NCI-H748 treated with DMSO at 0.1 percent for 48 hours (cell line): ENCODE measurements at regions not wholly inside any gene's neighbourhood (a gene's known extent, or its start where the extent isn't known, plus 50 kb on each side); places are given as distances from the start of the nearest gene placed in this dataset.
"Not testable (repeated sequence)": the region's sequence is repeated elsewhere in the genome, so short reads cannot be mapped to it uniquely, and the experiment has no call there.

ENCODE experiments used
- DNase-seq: peaks from one replicate; lab custom pipeline; 2025; lab: John Stamatoyannopoulos, UW

DNA sequence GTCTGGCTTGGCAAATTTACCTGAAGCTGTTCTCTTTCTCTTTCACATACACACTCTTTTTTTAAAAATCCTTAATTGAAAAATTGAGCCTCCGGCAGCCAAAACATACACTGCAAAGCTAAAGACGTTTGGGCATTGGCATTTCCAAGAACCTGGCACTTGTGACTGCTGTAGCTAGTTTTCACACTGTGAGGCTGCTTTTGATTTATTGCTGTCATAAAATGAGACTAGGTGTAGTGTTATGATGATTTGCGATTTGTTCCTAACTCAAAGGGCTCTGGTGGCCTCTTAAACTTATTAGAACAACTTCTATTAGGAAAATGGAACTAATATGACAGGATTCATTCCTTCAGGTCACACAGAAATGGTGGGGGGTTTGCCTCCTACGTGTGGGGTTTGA is 377.1 kb upstream of the FAR2 start:
- DNase-seq: no peak

DNA sequence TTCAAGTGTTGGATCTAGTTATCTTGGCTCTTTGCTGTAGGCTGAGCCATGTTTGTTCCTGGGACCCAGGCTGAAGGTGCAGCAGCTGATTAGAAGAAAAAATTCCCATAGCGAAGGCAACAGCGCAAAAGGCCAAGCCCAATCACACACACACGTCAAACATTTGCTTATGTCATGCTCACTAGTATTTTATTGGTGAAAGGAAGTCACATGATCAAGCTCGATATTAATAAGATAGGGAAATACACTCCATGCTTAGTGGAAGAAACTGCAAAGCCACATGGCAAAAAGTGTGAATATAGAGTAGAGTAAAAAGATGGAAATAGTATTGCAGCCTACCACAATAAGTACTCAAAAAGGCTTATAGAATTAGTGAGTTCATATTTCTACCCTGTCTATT is 373.5 kb upstream of the FAR2 start:
- DNase-seq: no peak

DNA sequence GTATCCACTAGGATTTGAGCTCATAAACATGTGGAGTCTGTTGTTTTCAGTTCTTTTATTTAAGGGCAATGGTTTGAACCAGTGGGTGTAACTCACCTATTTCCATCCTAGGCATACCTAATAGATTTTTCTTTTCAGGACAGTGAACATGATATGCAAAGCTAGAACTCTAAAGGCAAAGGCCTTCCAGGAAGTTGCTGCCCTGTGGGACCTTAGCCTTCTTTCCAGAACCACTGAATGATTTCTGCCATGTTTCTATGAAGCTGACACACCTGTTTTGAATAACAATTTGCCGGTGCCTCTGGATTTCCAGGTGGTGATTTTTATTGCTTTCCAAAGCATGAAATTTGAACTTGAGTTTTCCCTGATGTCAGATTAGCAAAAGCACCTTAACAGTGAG is 372.9 kb upstream of the FAR2 start:
- DNase-seq: no peak

DNA sequence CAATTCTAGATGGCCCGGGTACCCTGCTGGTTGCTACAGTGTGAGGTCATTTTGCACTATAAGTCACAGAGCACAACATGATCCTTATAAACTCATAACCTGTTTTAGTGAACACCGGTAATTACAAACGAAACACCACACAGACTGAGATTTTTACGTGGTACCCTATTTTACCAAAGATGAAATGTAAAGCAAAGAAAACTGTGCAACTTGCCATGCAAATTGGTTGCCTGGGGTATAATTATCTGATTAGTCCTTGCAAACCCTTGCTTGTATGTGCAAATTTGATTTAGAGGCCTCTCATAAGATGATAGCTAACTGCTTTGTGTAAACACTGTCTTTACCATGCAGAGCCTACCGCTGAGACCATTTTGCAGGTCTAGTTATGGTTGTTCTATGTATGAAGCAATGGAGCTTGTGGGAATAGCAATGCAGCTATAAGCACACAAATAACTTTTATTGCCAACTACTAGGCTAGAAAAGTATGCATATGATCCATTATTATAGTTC is 372.1 kb upstream of the FAR2 start:
- no peak for DNase-seq

DNA sequence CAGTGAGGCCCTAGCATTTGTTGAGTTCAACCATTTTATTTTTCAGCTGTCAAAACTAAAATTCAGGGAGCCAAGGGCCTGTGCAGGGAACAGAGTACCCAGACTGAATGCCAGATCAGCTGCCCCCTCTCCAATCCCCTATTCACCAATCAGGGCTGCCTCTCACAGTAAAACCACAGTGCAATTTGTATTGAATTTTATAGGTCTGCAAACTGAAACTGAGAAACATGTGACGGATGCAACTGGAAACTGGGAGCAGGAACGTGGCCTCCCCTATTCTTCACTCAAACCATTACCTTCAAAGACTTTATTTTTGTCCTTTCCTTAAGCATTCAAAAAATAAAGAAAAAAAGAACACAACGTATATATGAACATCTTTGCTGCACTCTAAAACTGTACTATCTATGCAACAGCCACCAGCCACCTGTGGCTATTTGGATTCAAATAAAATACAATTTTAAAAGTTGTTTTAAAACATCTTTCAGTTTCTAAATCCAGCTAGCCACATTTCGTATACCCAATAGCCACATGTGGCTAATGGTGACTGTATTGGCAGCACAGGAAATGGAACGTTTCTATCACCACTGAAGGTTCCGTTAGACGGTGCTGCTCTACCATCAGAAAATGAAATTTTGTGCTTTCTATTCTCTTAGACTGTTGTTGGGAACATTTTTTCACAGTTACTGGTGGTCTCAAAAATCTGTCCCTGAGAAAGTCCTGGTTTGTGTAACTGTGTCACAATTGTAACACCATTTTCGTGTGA is 371.3 kb upstream of the FAR2 start:
- no peak for DNase-seq

DNA sequence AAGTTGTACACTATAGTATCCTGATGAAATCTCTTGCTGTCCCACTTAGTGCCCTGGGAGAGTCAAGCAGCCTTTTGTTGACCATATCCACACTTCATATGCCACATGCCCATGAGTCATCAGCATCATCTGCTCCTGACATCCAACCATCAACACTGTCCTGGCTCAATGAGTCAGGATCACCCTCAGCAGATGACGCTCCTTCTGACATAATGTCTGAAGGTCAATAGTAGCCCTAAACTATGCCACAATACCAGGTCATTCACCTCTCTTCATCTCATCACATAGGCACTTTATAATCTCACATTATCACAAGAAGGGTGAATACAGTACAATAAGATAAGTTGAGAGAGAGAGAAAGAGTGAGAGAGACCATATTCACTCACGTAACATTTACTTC is 369.0 kb upstream of the FAR2 start:
- no peak for DNase-seq

DNA sequence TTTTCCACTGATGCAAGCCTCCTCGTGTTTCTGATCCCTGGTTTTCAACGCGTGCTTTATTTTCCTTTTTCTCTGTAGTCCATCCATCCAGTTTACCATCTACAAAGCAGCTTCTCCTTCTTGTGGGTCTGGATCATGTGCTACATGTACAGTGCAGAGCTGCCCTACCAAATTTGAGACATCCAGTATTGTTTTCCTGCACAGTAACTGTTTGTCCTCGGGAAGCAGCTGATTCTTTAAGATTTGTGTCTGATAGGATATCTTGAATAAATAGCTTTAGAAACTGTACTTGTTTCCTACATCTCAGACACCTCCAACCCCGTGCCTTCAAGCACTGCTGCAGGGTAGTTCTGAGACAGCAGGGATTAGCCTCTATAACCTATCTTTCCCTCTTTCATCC is 368.1 kb upstream of the FAR2 start:
- DNase-seq: no peak

DNA sequence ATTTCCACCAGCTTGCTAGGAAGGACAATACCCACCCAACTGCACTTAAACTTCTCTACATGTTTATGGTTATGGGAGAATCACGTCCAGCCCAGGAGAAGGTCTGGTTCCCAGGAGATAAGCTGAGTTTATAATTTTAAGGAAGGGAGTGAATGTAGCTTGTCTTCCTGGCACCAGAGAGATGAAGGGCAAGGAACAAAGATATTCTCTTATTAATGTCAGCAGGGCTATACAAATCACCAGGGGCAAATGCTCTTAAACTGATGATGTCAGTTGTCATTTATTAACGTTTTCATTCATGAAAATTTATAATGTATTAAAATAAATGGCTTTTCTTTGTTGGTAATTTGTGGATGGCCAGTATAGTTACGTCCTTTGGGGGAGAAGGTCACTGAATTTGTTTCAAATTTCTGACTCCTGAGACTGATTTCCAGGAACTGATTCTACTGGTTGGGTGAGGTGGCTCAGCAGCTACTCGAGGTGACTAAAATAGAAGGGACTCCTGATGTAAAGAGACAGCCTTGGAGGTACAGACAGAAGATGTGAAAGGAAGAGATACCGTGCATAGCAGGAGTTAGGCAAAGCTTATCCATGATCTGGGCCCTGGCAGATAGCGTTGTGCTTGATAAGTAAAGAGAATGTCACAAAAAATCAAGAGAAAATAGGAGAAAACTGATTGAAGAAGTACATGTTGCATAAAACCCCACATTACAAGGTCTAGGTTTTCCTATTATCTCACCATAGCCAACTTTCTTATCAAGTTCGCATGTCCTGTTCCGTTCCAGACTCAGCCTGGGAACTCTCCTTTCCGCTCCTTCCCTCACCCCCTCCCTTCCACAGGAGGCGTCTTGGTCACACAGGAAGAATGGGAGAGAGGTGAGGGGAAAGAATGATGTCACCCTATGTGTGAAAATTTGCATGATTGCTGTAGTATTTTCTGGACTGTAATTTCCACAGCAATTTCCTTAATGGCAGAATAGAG is 367.1 kb upstream of the FAR2 start:
- no peak for DNase-seq

DNA sequence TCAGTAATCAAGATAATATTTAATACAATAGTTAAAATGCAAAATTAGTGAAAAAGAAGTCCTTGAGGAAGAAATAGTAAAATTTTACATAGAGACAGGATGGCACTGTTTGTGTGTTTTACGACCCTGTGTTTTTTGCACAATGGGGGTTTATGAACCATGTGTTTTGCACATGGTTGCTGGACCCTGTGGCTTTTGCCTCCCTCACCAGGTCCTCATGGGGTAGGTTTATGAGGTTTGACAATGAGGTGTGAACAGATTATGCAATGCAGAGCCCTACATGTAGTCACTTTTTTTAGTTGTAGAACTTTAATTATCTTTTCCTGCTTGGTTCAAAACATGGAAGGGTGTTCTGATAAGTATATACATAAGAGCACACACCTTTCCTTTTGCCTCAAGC is 366.3 kb upstream of the FAR2 start:
- DNase-seq: no peak

DNA sequence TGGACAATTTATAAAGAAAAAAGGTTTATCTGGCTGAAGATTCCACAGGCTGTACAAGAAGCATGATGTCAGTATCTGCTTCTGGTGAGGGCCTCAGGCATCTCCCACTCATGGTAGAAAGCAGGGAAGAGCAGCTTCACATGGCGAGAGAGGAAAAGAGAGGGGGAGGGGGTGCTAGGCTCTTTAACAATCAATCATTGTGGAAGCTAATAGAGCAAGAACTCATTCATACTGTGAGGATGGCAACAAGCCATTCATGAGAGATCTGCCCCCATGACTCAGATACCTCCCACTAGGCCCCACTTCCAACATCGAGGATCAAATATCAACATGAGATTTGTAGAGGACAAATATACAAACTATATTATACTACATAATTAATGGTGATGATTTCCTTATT is 361.9 kb upstream of the FAR2 start:
- DNase-seq: no peak

DNA sequence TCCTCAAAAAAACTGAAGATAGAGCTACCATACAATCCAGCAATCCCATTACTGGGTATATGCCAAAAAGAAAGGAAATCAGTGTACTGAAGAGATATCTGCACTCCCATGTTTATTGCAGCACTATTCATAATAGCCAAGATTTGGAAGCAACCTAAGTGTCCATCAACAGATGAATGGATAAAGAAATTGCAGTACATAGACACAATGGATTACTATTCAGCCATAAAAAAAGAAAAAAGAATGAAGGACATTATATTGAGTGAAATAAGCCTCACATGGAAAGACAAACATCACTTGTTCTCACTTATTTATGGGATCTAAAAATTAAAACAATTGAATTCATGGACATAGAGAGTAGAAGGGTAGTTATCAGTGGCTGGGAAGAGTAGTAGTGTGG is 360.8 kb upstream of the FAR2 start:
- DNase-seq: not testable (repeated sequence)

DNA sequence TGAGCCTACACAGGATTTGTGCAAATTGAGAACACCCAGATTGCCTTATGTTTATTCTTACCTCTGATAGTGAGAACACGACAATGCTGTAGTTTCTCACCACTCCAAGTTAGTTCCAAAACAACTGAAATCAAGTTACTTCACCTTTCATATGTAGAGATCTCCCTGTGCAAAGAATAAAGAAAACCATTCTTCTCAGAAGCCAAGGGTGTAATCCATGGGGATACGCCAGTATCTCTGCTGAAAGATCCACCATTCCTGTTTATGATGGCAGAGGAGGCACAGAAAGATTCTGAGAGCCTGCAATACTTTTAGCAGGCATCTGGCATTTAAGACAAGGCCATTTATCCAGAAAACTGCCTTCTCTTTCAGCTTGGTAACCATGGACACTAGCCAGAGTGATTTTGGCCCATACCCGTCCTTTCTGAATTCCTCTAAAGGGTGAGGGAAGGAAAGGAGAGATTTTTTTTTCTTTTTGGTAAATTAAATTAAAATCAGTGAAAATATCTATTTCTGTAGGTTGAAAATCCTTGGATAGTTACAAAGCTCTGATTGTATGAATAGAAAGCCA is 355.4 kb upstream of the FAR2 start:
- DNase-seq: no peak

DNA sequence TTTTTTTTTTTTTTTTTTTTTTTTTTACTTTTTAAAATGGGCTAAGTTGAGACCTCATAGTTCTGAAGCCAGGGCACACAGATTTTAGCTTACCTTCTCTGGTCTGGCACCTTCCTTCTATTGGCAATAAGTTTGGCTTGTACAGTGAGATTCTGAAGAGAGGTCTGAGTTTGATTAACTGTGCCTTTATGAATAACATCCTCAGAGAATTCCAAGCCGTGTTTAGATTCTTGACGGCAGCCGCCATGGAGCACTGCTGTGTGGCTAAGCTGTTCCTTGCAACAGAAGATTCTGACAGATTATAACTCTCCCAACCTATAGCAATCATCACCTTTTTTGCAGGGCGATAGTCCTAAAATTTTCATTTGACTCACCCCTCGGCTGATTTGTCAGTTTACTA is 354.9 kb upstream of the FAR2 start:
- DNase-seq: no peak

DNA sequence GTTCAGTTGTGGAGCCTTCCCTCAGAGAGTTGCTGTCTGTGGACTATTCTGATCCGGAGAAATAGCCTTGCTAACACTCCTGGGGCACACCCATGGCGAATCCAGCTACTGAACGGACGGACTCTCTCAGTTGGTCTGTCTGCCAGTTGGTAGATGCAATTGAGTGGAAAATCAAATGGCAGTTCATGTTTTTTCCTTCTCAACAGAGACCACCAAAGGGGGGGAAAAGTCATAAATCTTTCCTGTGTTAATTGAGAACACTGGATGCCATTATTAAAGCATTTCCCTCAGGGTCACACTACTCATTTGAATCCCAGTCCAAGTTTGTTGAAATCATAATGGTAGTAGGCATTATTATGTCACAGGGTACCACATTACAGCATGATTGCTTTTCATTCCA is 354.3 kb upstream of the FAR2 start:
- DNase-seq: no peak

DNA sequence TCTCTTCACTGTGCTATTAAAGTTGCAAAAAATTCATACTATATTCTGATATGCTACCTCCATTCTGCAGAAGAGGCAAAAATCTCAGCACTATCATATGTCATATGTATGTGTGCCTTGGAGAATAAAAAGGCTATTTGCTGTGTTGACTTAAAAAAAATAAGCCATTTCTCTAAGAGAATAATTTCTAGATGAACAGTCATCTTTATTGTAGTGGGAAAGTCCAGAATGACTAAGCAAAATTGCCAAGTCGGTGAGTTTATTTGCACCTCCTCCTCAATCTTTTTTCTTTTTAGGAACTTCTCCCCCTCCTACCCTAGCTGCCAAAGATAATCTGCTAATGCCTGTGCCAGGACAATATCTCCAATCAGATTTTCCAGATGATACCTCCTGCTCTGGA is 353.8 kb upstream of the FAR2 start:
- DNase-seq: no peak

DNA sequence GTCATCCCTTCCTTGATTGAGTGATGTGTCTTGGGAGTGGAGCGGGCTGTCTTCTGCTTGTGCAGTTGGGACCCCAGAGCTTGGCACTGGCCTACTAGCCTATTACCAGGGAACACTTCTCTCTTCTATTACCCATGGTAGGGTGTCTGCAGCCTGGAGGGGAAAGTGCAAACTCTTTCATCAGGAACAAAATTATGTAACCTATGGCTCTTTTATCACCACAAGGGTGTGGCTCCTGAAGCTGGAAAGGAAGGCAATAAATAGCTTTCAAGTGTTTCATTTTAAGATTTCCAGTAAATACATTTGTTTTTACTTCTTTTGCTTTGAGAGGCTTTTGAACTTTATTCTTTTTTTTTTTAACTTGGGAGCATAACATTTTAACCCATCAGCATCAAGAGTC is 349.7 kb upstream of the FAR2 start:
- DNase-seq: no peak

DNA sequence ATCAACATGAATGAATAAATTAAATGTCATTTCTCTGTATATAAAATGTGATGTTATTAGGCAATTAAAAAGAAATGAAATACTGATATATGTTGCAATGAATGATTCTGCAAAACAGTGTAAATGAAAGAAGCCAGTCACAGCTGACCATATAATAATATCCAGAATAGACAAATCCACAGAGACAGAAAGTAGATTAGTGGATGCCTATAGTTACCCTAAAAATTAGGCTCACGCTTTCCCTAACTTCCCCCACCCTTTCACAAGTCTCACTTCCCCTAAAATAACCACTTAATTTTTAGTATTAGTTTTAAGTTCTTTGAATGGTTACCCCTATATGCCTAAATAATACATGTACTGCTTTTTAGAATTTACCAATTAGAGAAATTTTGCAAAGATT is 348.9 kb upstream of the FAR2 start:
- DNase-seq: no peak

DNA sequence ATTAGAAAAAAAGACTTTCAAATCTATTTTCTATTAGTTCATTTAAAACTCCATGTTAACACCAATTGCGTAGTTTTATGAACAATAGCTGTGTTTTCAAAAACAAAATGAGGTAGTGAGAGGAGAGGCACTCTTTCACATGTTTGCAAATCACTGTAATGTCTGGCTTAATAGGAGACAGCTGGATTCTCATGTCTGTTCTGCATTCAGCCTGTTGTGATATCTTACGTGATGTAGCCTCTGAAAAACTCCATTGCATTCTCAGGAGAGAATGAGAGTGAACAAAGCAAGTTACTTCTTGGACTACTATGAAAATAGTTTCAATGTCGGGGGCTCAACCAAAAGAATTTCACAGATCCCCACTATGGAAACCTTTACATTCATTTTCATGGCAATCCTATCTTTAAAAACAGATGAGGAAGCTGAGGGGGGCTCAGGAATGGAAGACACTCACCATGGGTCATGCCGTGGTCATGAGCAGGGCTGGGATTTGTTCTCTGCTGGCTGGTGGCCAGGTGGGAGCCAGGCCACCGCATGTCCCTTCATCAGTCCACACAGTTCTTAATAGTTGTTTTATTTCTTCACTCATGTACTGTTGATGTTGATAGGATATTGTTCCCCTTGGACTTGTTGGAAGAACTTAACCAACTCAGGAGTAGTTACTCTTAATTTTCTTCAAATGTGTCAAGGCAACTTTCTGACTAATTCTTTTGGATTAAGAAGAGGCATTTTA is 346.2 kb upstream of the FAR2 start:
- no peak for DNase-seq

DNA sequence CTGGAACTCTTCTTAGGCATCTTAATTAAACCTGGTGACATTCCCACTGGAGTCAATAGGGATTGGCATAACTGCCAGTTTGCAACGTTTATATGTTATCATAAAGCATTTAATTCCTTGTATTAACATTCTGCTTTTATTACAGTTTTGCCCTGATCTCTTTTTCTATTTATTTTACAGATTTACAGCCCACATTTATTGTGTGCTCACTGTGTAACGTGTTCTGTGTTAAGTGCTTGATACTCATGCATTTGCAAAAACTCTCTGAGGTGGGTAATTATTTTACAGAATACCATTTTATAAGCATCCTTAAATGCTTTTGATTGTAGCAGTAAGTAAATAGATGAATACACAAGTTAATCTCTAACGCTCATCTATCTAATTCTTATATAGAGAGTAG is 341.5 kb upstream of the FAR2 start:
- no peak for DNase-seq

DNA sequence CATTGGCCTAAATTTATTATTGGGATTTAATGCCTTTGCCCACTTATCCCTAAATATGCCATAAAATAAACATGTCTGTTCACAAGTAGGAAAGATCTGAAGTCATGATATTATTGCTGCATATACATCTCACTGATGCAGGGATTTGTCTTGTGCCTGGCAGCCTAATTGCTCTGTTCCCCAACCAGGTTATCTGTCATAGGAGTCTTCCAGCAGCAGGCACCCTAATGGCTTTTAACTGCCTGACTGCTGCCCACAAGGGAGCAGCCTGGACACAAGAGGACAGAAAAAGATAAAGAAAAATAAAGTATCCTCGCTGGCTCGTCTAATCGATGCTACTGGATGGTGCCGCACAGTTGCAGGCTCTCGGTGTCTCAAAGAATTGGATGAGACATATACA is 337.6 kb upstream of the FAR2 start:
- no peak for DNase-seq

DNA sequence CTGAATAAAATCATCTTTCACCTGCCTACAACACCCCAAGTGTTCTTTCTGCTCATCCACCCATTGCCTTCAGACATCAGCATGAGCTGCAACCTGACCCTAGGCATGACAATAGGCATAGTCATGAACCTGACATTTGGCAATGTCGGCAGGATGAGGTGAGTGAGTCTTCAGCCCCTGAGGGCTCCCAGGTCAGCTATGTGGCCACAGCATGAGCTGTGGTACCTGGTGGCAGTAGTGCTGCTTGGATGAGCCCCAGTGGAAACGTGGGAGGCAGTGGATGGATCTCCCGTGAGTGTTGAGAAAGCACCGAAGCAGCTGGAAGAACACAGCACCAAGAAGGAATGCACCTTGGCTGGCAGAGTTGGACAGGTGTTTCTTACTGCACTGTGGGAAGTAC is 334.8 kb upstream of the FAR2 start:
- DNase-seq: no peak

DNA sequence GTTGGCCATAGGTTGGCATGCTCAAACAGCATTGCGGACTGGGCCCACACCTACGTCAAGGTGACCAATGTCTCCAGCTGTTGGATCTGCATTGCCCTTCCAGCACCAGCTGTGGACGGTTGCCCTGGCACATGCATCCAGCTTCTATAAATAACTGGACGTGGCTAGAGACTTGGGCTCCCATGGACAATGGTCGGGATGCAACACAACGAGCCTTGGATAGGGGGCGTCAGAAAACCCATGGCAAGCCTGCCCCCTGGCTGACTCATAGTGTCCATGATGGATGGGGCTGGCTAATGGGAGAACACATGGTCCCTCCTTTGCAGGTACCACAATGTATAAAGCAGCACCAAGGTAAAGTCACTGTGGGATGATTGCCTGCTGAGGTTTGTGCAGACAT is 331.6 kb upstream of the FAR2 start:
- no peak for DNase-seq
